A549 (cell line): ENCODE measurements at regions not wholly inside any gene's neighbourhood (a gene's known extent, or its start where the extent isn't known, plus 50 kb on each side); places are given as distances from the start of the nearest gene placed in this dataset.
A peak's percentile ranks its signal among the peaks of the same experiment; 100 is the strongest.

Experiments used
- ATAC-seq, 2 experiments: fragments of 200-7000 bp in 1 of 2; fragments of >200 bp in 1 of 2; cut with Nextera tagmentation in 1 of 2; cut with Tn5 transposase in 1 of 2; 3 replicates each; pipeline versions ENCODE4 v1.8.0 to v1.9.1; 2018 to 2020; ENCODE audit warnings: mild to moderate bottlenecking in 1 of 2, moderate library complexity in 1 of 2
- CTCF ChIA-PET: fragments of 300-600 bp; sonication (Branson Sonifier 250); formaldehyde crosslinking; extraction: SDS; loops from one replicate; lab custom pipeline; 2021; ENCODE audit warnings: antibody characterized with exemption, inconsistent platforms; lab: Yijun Ruan, JAX
- POLR2A ChIA-PET: fragments of 350-600 bp; formaldehyde crosslinking; extraction: SDS; loops from one replicate; lab custom pipeline; 2021; ENCODE audit warnings: antibody characterized with exemption, inconsistent platforms; lab: Yijun Ruan, JAX
- DNase-seq, 2 experiments: peaks; one replicate each; pipeline versions ENCODE4 v3.0.0 to v3.0.0-alpha.2; 2011 to 2016; ENCODE audit warnings: low read depth in 1 of 2, low spot score in 1 of 2
- FAIRE-seq: peaks from 2 replicates; lab custom pipeline; 2011; peaks lifted over from hg19 to GRCh38; lab: Jason Lieb, UNC
- H3K27ac ChIP-seq, 2 experiments: fragments of >200 bp; sonication (Bioruptor Twin); formaldehyde crosslinking; 3 replicates each; pipeline ENCODE4 v1.5.1; 2016 to 2017
- H3K4me1 ChIP-seq: fragments of >200 bp; sonication (Bioruptor Twin); formaldehyde crosslinking; 3 replicates; pipeline ENCODE4 v1.6.1; 2016
- H3K4me2 ChIP-seq: fragments of >200 bp; sonication (Bioruptor Twin); formaldehyde crosslinking; 3 replicates; pipeline ENCODE4 v1.6.1; 2016
- H3K4me3 ChIP-seq: fragments of >200 bp; sonication (Bioruptor Twin); formaldehyde crosslinking; 3 replicates; pipeline ENCODE4 v1.5.1; 2016
- H3K9me3 ChIP-seq: fragments of >200 bp; sonication (Bioruptor Twin); formaldehyde crosslinking; 3 replicates; pipeline ENCODE4 v1.6.1; 2016
- BCL3 ChIP-seq: fragments of >200 bp; sonication (Bioruptor Twin); formaldehyde crosslinking; IDR thresholded peaks from 3 replicates; pipeline ENCODE4 v1.6.1; 2016
- CBX2 ChIP-seq: fragments of 200-600 bp; sonication (generic); IDR thresholded peaks from 2 replicates; pipeline ENCODE4 v1.6.1; 2016; ENCODE audit warnings: low read depth, mild to moderate bottlenecking, borderline replicate concordance
- CBX8 ChIP-seq: fragments of 200-600 bp; sonication (generic); IDR thresholded peaks from 2 replicates; pipeline ENCODE4 v1.6.1; 2016
- CEBPB ChIP-seq, 2 experiments: fragments of >200 bp in 1 of 2; sonication (Bioruptor Twin) in 1 of 2; formaldehyde crosslinking in 1 of 2; IDR thresholded peaks; 2 replicates each; pipeline ENCODE4 v1.6.1; 2012 to 2016
- CHD2 ChIP-seq: fragments of 150-350 bp; IDR thresholded peaks from 2 replicates; pipeline ENCODE4 v1.6.1; 2014; ENCODE audit warnings: low read length; ENCODE audit not compliant: partially characterized antibody
- EHMT2 ChIP-seq: fragments of 200-600 bp; sonication (generic); IDR thresholded peaks from 2 replicates; pipeline ENCODE4 v1.6.1; 2016; ENCODE audit warnings: antibody characterized with exemption, low read depth, mild to moderate bottlenecking, moderate library complexity
- ESRRA ChIP-seq: fragments of 150-350 bp; IDR thresholded peaks from 2 replicates; pipeline ENCODE4 v1.6.1; 2014; ENCODE audit warnings: mild to moderate bottlenecking, low read length, borderline replicate concordance
- FOSB ChIP-seq: fragments of 250-450 bp; sonication (Bioruptor Pico); IDR thresholded peaks from 2 replicates; pipeline ENCODE4 v1.5.0; 2020; ENCODE audit warnings: mild to moderate bottlenecking, moderate library complexity
- FOXS1 ChIP-seq: fragments of 250-450 bp; sonication (Bioruptor Pico); IDR thresholded peaks from 2 replicates; pipeline ENCODE4 v1.5.0; 2020; ENCODE audit warnings: mild to moderate bottlenecking, moderate library complexity
- HOXB5 ChIP-seq: fragments of 250-450 bp; sonication (Bioruptor Pico); IDR thresholded peaks from 2 replicates; pipeline ENCODE4 v1.5.0; 2020; ENCODE audit warnings: mild to moderate bottlenecking, moderate library complexity
- KDM1A ChIP-seq: fragments of 200-600 bp; sonication (generic); IDR thresholded peaks from 2 replicates; pipeline ENCODE4 v1.6.1; 2016; ENCODE audit warnings: low read depth, mild to moderate bottlenecking
- MAFK ChIP-seq: fragments of 450-650 bp; IDR thresholded peaks from 2 replicates; pipeline ENCODE4 v1.6.1; 2014; ENCODE audit not compliant: partially characterized antibody
- MAZ ChIP-seq: fragments of 150-350 bp; IDR thresholded peaks from 2 replicates; pipeline ENCODE4 v1.6.1; 2014; ENCODE audit warnings: antibody characterized with exemption, low read depth, low read length, borderline replicate concordance
- NPAS2 ChIP-seq: fragments of 250-450 bp; sonication (Bioruptor Pico); IDR thresholded peaks from 2 replicates; pipeline ENCODE4 v1.8.0; 2022; ENCODE audit warnings: mild to moderate bottlenecking, moderate library complexity, borderline replicate concordance
- PBX3 ChIP-seq: IDR thresholded peaks from 2 replicates; pipeline ENCODE4 v1.6.1; 2012
- POLR2A ChIP-seq: IDR thresholded peaks from 2 replicates; pipeline ENCODE4 v1.6.1; 2012; ENCODE audit warnings: mild to moderate bottlenecking, low read length
- POLR2AphosphoS2 ChIP-seq: conservative IDR thresholded peaks from 2 replicates; pipeline ENCODE4 v1.6.1; 2012; ENCODE audit warnings: low read length, improper control_type of control experiment, inconsistent platforms
- RAD21 ChIP-seq, 2 experiments: fragments of >200 bp in 1 of 2; sonication (Bioruptor Twin) in 1 of 2; formaldehyde crosslinking in 1 of 2; IDR thresholded peaks in 1 of 2; conservative IDR thresholded peaks in 1 of 2; 2 replicates in 1 of 2; 3 replicates in 1 of 2; pipeline ENCODE4 v1.6.1; 2012 to 2018; ENCODE audit warnings: inconsistent platforms in 1 of 2
- RFX5 ChIP-seq: fragments of 450-650 bp; IDR thresholded peaks from 2 replicates; pipeline ENCODE4 v1.7.1; 2014; ENCODE audit warnings: antibody characterized with exemption, mild to moderate bottlenecking, moderate library complexity
- SMC3 ChIP-seq: fragments of >200 bp; sonication (Bioruptor Twin); formaldehyde crosslinking; IDR thresholded peaks from 3 replicates; pipeline ENCODE4 v1.6.1; 2018; ENCODE audit warnings: inconsistent platforms
- TFCP2L1 ChIP-seq: fragments of 250-450 bp; sonication (Bioruptor Pico); IDR thresholded peaks from 2 replicates; pipeline ENCODE4 v1.5.0; 2021; ENCODE audit warnings: mild to moderate bottlenecking
- ZC3H11A ChIP-seq: fragments of 450-650 bp; IDR thresholded peaks from 2 replicates; pipeline ENCODE4 v1.6.1; 2014; ENCODE audit warnings: antibody characterized with exemption, mild to moderate bottlenecking
- ZSCAN20 ChIP-seq: fragments of 250-450 bp; sonication (Bioruptor Pico); IDR thresholded peaks from 2 replicates; pipeline ENCODE4 v1.8.0; 2022; ENCODE audit warnings: mild to moderate bottlenecking, moderate library complexity
- WGBS: methylation state at CpG from one replicate; pipeline ENCODE4 v1.1.6; 2017; ENCODE audit errors: missing lambda C conversion rate; 5-methylcytosine and 5-hydroxymethylcytosine counted together

GRCh38 chr3:159480046-159480445 is 508.6 kb upstream of the IL12A start:
- CTCF ChIA-PET, result no interaction called here
- H3K4me2 ChIP-seq, result no peak overlapping the region
- FAIRE-seq (no peak), DNase-seq (no peak), ATAC-seq (no peak)
- H3K4me1 ChIP-seq, result no peaks in the 10 kb centered on the region
- no peak overlapping the region for H3K4me3 ChIP-seq
- POLR2A ChIA-PET, result no interaction called here
- H3K9me3 ChIP-seq, result peaks cover 4% of the 10 kb centered on the region; the same call in 1 of the 3 replicates
- TF ChIP-seq CEBPB (IDR thresholded peaks at IDR 0.05), result no peak
- no peak for TF ChIP-seq BCL3
- no peak for TF ChIP-seq ZSCAN20
- TF ChIP-seq MAFK, result no peak
- TF ChIP-seq POLR2AphosphoS2, result no peak
- no peak for TF ChIP-seq EHMT2
- no peak for TF ChIP-seq FOSB (CRISPR knock-in tag)
- no peak for TF ChIP-seq SMC3
- TF ChIP-seq FOXS1 (CRISPR knock-in tag), result no peak
- no peak for TF ChIP-seq CBX2
- no peak for TF ChIP-seq KDM1A
- no peak for TF ChIP-seq CHD2
- no peak for TF ChIP-seq TFCP2L1 (CRISPR knock-in tag)
- no peak for TF ChIP-seq POLR2A
- no peak for TF ChIP-seq HOXB5
- TF ChIP-seq MAZ, result no peak
- no peak for TF ChIP-seq RFX5
- TF ChIP-seq NPAS2, result no peak
- H3K27ac ChIP-seq, result no peak overlapping the region

DNA sequence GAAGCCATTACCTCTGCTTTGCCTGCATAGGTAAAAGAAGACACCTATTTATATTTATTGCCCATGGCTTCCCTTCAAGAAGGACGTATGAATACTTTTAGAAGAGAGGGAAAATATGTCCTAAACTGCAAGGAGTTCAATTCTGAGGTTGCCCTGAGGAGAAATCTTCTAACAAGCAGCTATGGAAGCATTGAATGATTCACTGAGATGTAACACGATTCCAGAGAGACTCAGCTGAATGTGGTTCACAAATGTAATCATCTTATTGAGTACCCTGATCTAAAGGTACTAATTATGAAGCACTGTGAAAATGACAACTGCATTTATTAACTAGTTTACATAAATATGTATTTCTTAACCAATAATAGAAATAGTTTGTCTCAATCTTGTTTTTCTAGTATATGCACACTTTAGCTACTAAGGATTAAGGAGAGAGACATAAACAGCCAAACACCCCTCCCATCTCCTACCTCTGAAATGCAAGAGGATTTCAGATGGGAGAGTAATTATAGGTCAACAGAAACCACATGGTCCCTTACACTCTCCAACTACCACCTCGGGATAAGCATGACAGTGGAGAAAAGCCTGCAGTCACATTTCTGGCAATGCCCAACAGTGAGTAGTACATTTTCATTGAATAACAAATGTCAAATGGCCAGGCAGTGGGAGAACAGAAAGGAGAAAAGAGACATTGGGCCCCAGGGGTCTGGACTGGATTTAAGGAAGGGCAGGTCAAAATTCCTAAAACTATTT is 506.2 kb upstream of the IL12A start:
- no peak for ATAC-seq
- no peak for DNase-seq
- Histone ChIP-seq H3K4me2 (no peak overlapping the region), H3K4me1 (no peaks in the 10 kb centered on the region), H3K27ac (no peak overlapping the region), H3K4me3 (no peak overlapping the region), H3K9me3 (peaks cover 7% of the 10 kb centered on the region; the same call in 1 of the 3 replicates)
- ChIA-PET POLR2A (no interaction called here), CTCF (no interaction called here)
- 2% methylated on average over 3 of the region's 3 CpGs for WGBS
- no peak for FAIRE-seq
- TF ChIP-seq ZC3H11A, result no peak

DNA sequence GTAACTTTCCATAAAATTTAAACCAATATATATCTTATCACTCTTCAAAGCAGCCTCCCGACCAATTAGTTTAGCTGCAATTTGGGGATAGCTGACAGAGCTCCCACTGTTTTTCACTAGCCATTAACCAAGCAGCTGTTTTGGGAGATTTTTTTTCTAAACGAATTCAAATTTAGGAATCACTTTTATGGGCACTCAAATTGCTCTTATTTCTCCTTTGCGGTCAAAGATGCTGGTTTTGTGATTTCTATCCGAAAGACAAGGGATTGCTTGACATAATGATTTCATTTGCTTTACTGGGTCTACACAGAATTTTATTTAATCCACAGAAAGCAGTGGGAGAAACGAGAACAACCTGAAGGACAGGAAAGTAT is 505.7 kb upstream of the IL12A start:
- no peak for DNase-seq
- TF ChIP-seq CBX8, result 0 out of 2 replicates have a peak, but pooled peaks have one; percentile 77
- no peak for TF ChIP-seq ESRRA
- TF ChIP-seq, all 56 proteins: peak for 1
- POLR2A ChIA-PET, result no interaction called here
- Histone ChIP-seq H3K4me2 (no peak overlapping the region), H3K27ac (no peak overlapping the region), H3K4me3 (no peak overlapping the region), H3K4me1 (no peaks in the 10 kb centered on the region), H3K9me3 (peaks cover 7% of the 10 kb centered on the region; the same call in 1 of the 3 replicates)
- ATAC-seq (no peak), FAIRE-seq (no peak)
- CTCF ChIA-PET, result no interaction called here
- 3% methylated on average over 5 of the region's 5 CpGs for WGBS

GRCh38 chr3:159486580-159486979 is 502.1 kb upstream of the IL12A start:
- DNase-seq (peak; percentile 2 to 39), ATAC-seq (peak; percentile 43 to 74; a peak in 3 of 6 replicates), FAIRE-seq (no peak)
- H3K9me3 ChIP-seq, result 0 out of 3 replicates have a peak, but pooled peaks cover 3% of the 10 kb centered on the region
- ChIA-PET POLR2A (no interaction called here), CTCF (no interaction called here)
- H3K4me3 ChIP-seq, result no peak overlapping the region
- H3K4me1 ChIP-seq, result no peaks in the 10 kb centered on the region
- no peak overlapping the region for H3K27ac ChIP-seq
- no peak overlapping the region for H3K4me2 ChIP-seq
- TF ChIP-seq RAD21 (conservative IDR thresholded peaks at IDR 0.05 in 1 of 2, IDR thresholded peaks at IDR 0.05 in 1 of 2) (0 out of 5 replicates have a peak, but pooled peaks of 1 of the 2 experiments have one; percentile 33), PBX3 (no peak)
- WGBS, result 2% methylated on average over 2 of the region's 2 CpGs
